Activated T-cell treated with anti-CD3 and anti-CD28 coated beads, Interleukin-2, amount 50 U/mL, for 1 hour (primary cell): ENCODE measurements at regions not wholly inside any gene's neighbourhood (a gene's known extent, or its start where the extent isn't known, plus 50 kb on each side); places are given as distances from the start of the nearest gene placed in this dataset.

Experiments
- DNase-seq: peaks from one replicate; pipeline ENCODE4 v3.0.0-alpha.2; 2020

GRCh38 chr14:104521816-104522745 lies 57.5 kb upstream of the C14orf180 start:
- no peak for DNase-seq

- DNase-seq, result no peak
Observed at GRCh38 chr14:104522926-104523545, 56.5 kb upstream of the C14orf180 start.

GRCh38 chr14:104523546-104523935 lies 56.0 kb upstream of the C14orf180 start:
- DNase-seq, result no peak

- no peak for DNase-seq
Observed at GRCh38 chr14:104524726-104525125, 54.8 kb upstream of the C14orf180 start.

- DNase-seq, result no peak
Observed at GRCh38 chr14:104526723-104527645, 52.6 kb upstream of the C14orf180 start.

- no peak for DNase-seq
Observed at GRCh38 chr14:104527857-104528459, 51.6 kb upstream of the C14orf180 start.

GRCh38 chr14:104528496-104528895 lies 51.1 kb upstream of the C14orf180 start:
- no peak for DNase-seq
